Osteoblast (primary cell): ENCODE measurements at regions not wholly inside any gene's neighbourhood (a gene's known extent, or its start where the extent isn't known, plus 50 kb on each side); places are given as distances from the start of the nearest gene placed in this dataset. TPM values are rescaled to one million over a fixed set of nuclear protein-coding genes. Genes with fewer than 3 reads are reported as not detected.

Source experiments
- DNase-seq: peaks from one replicate; pipeline ENCODE4 v3.0.0; 2011; ENCODE audit warnings: low spot score, mixed read lengths; ENCODE audit not compliant: insufficient read length; ENCODE audit errors: missing footprints
- H2AFZ ChIP-seq: 2 replicates; pipeline ENCODE4 v1.6.0; 2011; ENCODE audit warnings: mild to moderate bottlenecking, low read length
- H3K27ac ChIP-seq: 2 replicates; pipeline ENCODE4 v1.5.1; 2011; ENCODE audit warnings: mild to moderate bottlenecking, low read depth, low read length, moderate library complexity
- H3K27me3 ChIP-seq: 2 replicates; pipeline ENCODE4 v1.6.0; 2012; ENCODE audit warnings: mild to moderate bottlenecking, control low read depth, inconsistent platforms, low read length, moderate library complexity; ENCODE audit not compliant: insufficient read depth
- H3K36me3 ChIP-seq: 2 replicates; pipeline ENCODE4 v1.5.1; 2011; ENCODE audit warnings: mild to moderate bottlenecking, low read length, control low read depth, moderate library complexity; ENCODE audit not compliant: insufficient read depth
- H3K4me1 ChIP-seq: 2 replicates; pipeline ENCODE4 v1.5.1; 2011; ENCODE audit warnings: mild to moderate bottlenecking, low read length, control low read depth, moderate library complexity; ENCODE audit not compliant: insufficient read depth
- H3K4me2 ChIP-seq: 2 replicates; pipeline ENCODE4 v1.6.0; 2011; ENCODE audit warnings: mild to moderate bottlenecking, low read length; ENCODE audit not compliant: insufficient read depth
- H3K4me3 ChIP-seq: fragments of 200-600 bp; sonication (generic); 3 replicates; pipeline ENCODE4 v1.5.1; 2012; ENCODE audit warnings: mild to moderate bottlenecking, low read length, inconsistent platforms; ENCODE audit not compliant: insufficient read depth
- H3K79me2 ChIP-seq: 2 replicates; pipeline ENCODE4 v1.6.0; 2012; ENCODE audit warnings: mild to moderate bottlenecking, low read length, control low read depth, inconsistent platforms; ENCODE audit not compliant: insufficient read depth
- H3K9me3 ChIP-seq: 2 replicates; pipeline ENCODE4 v1.5.1; 2011; ENCODE audit warnings: low read depth, low read length, control low read depth
- H4K20me1 ChIP-seq: 2 replicates; pipeline ENCODE4 v1.6.0; 2012; ENCODE audit warnings: mild to moderate bottlenecking, low read length, control low read depth; ENCODE audit not compliant: insufficient read depth
- small RNA-seq: library from RNA; depleted of rRNA; stranded (forward); fragments of <200 nt; gene quantifications from one replicate; pipeline ENCODE3, GENCODE V24; 2012
- TF ChIP-seq, protein P1 (sequence below): IDR thresholded peaks from 2 replicates; pipeline ENCODE4 v1.5.1; 2011; ENCODE audit warnings: mild to moderate bottlenecking, low read depth, low read length, moderate library complexity; ENCODE audit errors: extremely low read depth

DNA sequence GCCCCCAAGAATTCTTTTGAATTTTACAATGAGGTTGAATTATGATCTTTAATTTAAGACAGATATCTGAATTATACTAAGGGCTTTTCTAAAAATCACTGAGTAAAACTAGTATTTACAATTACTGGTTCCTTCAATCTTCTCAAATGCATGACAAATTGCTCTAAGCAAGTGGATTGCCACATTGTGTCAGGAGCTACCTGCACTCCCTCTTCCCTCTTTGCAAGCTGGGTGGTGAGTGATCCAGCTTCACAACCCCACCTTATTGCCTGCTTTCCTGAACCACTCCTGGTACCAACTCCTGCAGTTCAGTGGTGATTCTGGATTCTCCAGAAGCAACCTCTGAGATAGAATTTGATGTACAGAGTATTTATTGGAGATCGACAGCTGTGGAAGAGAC, 49.9 kb upstream of the SERP2 start:
- TF ChIP-seq, protein P1, sequence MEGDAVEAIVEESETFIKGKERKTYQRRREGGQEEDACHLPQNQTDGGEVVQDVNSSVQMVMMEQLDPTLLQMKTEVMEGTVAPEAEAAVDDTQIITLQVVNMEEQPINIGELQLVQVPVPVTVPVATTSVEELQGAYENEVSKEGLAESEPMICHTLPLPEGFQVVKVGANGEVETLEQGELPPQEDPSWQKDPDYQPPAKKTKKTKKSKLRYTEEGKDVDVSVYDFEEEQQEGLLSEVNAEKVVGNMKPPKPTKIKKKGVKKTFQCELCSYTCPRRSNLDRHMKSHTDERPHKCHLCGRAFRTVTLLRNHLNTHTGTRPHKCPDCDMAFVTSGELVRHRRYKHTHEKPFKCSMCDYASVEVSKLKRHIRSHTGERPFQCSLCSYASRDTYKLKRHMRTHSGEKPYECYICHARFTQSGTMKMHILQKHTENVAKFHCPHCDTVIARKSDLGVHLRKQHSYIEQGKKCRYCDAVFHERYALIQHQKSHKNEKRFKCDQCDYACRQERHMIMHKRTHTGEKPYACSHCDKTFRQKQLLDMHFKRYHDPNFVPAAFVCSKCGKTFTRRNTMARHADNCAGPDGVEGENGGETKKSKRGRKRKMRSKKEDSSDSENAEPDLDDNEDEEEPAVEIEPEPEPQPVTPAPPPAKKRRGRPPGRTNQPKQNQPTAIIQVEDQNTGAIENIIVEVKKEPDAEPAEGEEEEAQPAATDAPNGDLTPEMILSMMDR: no peak
- Histone ChIP-seq H3K27ac (no peak overlapping the region), H3K36me3 (no peaks in the 10 kb centered on the region), H4K20me1 (no peaks in the 10 kb centered on the region), H3K4me1 (no peaks in the 10 kb centered on the region), H3K9me3 (no peaks in the 10 kb centered on the region), H2AFZ (no peak overlapping the region), H3K4me2 (no peak overlapping the region), H3K4me3 (no peak overlapping the region), H3K27me3 (no peaks in the 10 kb centered on the region), H3K79me2 (no peaks in the 10 kb centered on the region)
- no peak for DNase-seq

Small RNA genes in the stretch of these regions (small RNA-seq; reads per million reads assigned to genes)
- not detected for gene MIR8079
